Natural killer cell (primary cell): ENCODE measurements at regions not wholly inside any gene's neighbourhood (a gene's known extent, or its start where the extent isn't known, plus 50 kb on each side); places are given as distances from the start of the nearest gene placed in this dataset.

Source experiments
- ATAC-seq, 3 donors: fragments of 150-1000 bp in 2 of 3; fragments of 200-7000 bp in 1 of 3; cut with Tn5 transposase; 1 replicate in 1 of 3; 2 replicates in 2 of 3; pipeline ENCODE4 v1.10.0; 2021; ENCODE audit warnings: mild to moderate bottlenecking in 2 of 3, moderate library complexity in 2 of 3
- DNase-seq, 2 donors: peaks; one replicate each; pipeline versions ENCODE4 v3.0.0 to v3.0.0-alpha.2; 2013 to 2021; ENCODE audit warnings: mixed read lengths in 1 of 2
- H3K27ac ChIP-seq: one replicate; pipeline ENCODE4 v1.5.1; 2013; ENCODE audit warnings: mild to moderate bottlenecking, low read length
- H3K27me3 ChIP-seq: one replicate; pipeline ENCODE4 v1.6.1; 2013; ENCODE audit warnings: low read length; ENCODE audit not compliant: control insufficient read depth, insufficient read depth
- H3K36me3 ChIP-seq: one replicate; pipeline ENCODE4 v1.6.1; 2013; ENCODE audit warnings: low read length; ENCODE audit not compliant: control insufficient read depth, insufficient read depth
- H3K4me1 ChIP-seq: one replicate; pipeline ENCODE4 v1.6.1; 2013; ENCODE audit warnings: low read length; ENCODE audit not compliant: control insufficient read depth, insufficient read depth
- H3K4me3 ChIP-seq: one replicate; pipeline ENCODE4 v1.5.1; 2013; ENCODE audit warnings: low read length
- H3K9me3 ChIP-seq: one replicate; pipeline ENCODE4 v1.6.1; 2013; ENCODE audit warnings: low read length; ENCODE audit not compliant: control insufficient read depth, insufficient read depth
- H3K27ac Mint-ChIP-seq, 2 donors: one replicate each; pipeline ENCODE4 v1.8.0; 2022; ENCODE audit warnings: mild to moderate bottlenecking in 2 of 2, mixed read lengths in 2 of 2, moderate library complexity in 1 of 2
- H3K27me3 Mint-ChIP-seq, 2 donors: one replicate each; pipeline ENCODE4 v1.8.0; 2022; ENCODE audit warnings: low read depth in 2 of 2, mixed read lengths in 2 of 2
- H3K36me3 Mint-ChIP-seq: one replicate; pipeline ENCODE4 v1.8.0; 2022; ENCODE audit warnings: mixed read lengths
- H3K4me1 Mint-ChIP-seq, 2 donors: one replicate each; pipeline ENCODE4 v1.8.0; 2022; ENCODE audit warnings: mixed read lengths in 2 of 2
- H3K4me3 Mint-ChIP-seq: one replicate; pipeline ENCODE4 v1.8.0; 2022; ENCODE audit warnings: mild to moderate bottlenecking, moderate library complexity, mixed read lengths
- H3K9me3 Mint-ChIP-seq, 2 donors: one replicate each; pipeline ENCODE4 v1.8.0; 2022; ENCODE audit warnings: mixed read lengths in 2 of 2
- WGBS: methylation state at CpG from one replicate; pipeline ENCODE4 v1.1.7; 2013; ENCODE audit warnings: missing lambda C conversion rate; ENCODE audit not compliant: insufficient coverage; 5-methylcytosine and 5-hydroxymethylcytosine counted together
- intact Hi-C: fragments of 100-400 bp; cut with micrococcal nuclease; formaldehyde crosslinking; loops from one replicate; pipeline ENCODE4 v1.14.2; 2022
- TF ChIP-seq, protein P1 (sequence below): fragments of 200-600 bp; IDR thresholded peaks from one replicate; pipeline ENCODE4 v1.8.0; 2022; ENCODE audit warnings: antibody characterized with exemption

- intact Hi-C loops = no loop called here
Measured at GRCh38 chr21:28213261-28213660, 779.4 kb downstream of the LTN1 start.

DNA sequence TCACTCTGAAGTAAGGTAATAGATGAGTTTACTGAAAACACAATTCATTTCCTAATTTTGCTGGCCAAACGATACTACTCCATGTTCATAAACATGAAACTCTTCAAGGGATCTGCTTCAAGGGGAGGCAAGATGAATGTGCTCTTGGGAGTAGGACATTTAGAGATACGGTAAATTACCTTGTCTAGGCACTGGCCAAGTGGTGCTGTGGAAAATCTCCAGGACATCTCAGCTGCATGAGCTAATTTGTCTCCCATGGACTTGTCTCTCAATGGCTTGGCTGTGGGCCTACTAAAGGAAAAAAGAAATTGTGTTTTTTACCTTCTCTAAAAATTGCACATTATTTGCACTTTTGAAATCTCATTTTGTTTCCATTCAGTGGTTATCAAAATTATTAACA is 780.6 kb downstream of the LTN1 start:
- TF ChIP-seq, protein P1, sequence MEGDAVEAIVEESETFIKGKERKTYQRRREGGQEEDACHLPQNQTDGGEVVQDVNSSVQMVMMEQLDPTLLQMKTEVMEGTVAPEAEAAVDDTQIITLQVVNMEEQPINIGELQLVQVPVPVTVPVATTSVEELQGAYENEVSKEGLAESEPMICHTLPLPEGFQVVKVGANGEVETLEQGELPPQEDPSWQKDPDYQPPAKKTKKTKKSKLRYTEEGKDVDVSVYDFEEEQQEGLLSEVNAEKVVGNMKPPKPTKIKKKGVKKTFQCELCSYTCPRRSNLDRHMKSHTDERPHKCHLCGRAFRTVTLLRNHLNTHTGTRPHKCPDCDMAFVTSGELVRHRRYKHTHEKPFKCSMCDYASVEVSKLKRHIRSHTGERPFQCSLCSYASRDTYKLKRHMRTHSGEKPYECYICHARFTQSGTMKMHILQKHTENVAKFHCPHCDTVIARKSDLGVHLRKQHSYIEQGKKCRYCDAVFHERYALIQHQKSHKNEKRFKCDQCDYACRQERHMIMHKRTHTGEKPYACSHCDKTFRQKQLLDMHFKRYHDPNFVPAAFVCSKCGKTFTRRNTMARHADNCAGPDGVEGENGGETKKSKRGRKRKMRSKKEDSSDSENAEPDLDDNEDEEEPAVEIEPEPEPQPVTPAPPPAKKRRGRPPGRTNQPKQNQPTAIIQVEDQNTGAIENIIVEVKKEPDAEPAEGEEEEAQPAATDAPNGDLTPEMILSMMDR = no peak
- H3K4me1 ChIP-seq = no peaks in the 10 kb centered on the region
- H3K27me3 Mint-ChIP-seq = no peaks in the 10 kb centered on the region
- intact Hi-C loops = no loop called here
- no peak overlapping the region for H3K27ac Mint-ChIP-seq
- no peak overlapping the region for H3K27ac ChIP-seq
- ATAC-seq = no peak
- H3K9me3 ChIP-seq = no peaks in the 10 kb centered on the region
- 81% methylated on average over 2 of the region's 2 CpGs for WGBS
- no peaks in the 10 kb centered on the region for H3K36me3 Mint-ChIP-seq
- H3K9me3 Mint-ChIP-seq = peaks cover 2 to 3% of the 10 kb centered on the region in 2 donors
- H3K4me3 ChIP-seq = no peak overlapping the region
- H3K27me3 ChIP-seq = no peaks in the 10 kb centered on the region
- H3K4me1 Mint-ChIP-seq = no peaks in the 10 kb centered on the region
- no peak for DNase-seq
- H3K36me3 ChIP-seq = no peaks in the 10 kb centered on the region
- H3K4me3 Mint-ChIP-seq = no peak overlapping the region

More at GRCh38 chr21:28213261-28213660, 779.4 kb downstream of the LTN1 start:
- Histone ChIP-seq H3K9me3 (no peaks in the 10 kb centered on the region), H3K4me1 (no peaks in the 10 kb centered on the region), H3K4me3 (no peak overlapping the region), H3K27me3 (no peaks in the 10 kb centered on the region), H3K36me3 (no peaks in the 10 kb centered on the region), H3K27ac (no peak overlapping the region)
- DNase-seq (no peak), ATAC-seq (no peak)
- Mint-ChIP-seq H3K4me1 (no peaks in the 10 kb centered on the region), H3K27ac (no peak overlapping the region), H3K27me3 (no peaks in the 10 kb centered on the region), H3K9me3 (peaks cover 2% of the 10 kb centered on the region in 2 donors), H3K4me3 (no peak overlapping the region), H3K36me3 (no peaks in the 10 kb centered on the region)
- TF ChIP-seq, protein P1 = no peak
- 100% methylated on average over 1 of the region's 3 CpGs for WGBS

DNA sequence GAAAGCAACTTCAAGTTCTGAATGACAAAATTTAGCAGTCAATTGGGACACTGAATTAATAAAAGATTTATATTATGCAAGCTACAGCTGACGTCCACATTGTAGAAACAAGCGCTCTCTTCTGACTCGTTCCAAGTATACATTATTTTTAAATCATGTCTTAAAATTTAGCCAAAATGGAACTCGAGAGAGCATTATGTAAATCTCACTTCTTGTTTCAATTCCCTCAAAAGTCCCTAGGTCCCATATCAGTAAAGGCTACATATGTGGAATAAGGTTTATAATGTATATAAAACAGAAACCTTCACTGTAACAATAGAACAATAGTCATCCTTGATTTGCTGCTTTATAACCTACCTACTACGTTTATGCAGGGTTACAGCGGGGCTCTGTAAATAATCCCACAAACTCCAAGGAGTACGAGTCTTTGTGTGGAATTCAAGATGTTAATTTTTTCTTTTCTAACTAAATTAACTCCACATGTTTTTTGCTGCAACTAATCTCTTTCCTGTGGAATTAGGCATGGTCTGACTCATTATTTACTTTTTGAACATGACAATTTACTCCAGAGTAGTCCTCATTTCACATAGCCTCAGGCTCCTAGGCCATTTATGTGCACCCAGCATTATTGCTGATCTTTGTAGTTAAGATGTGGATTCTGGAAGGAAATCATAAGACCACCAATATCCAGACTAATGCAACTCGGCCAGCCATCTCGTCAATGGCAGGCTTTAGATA is 785.1 kb downstream of the LTN1 start:
- H3K4me1 Mint-ChIP-seq = no peaks in the 10 kb centered on the region
- Histone ChIP-seq H3K4me3 (no peak overlapping the region), H3K9me3 (no peaks in the 10 kb centered on the region), H3K36me3 (no peaks in the 10 kb centered on the region), H3K27ac (no peak overlapping the region), H3K4me1 (no peaks in the 10 kb centered on the region), H3K27me3 (no peaks in the 10 kb centered on the region)
- H3K9me3 Mint-ChIP-seq = peaks cover 6% of the 10 kb centered on the region in 2 donors
- H3K4me3 Mint-ChIP-seq = no peak overlapping the region
- intact Hi-C loops = no loop called here
- ATAC-seq = no peak
- DNase-seq = no peak
- TF ChIP-seq, protein P1 = no peak
- no peaks in the 10 kb centered on the region for H3K27me3 Mint-ChIP-seq
- no peaks in the 10 kb centered on the region for H3K36me3 Mint-ChIP-seq
- H3K27ac Mint-ChIP-seq = no peak overlapping the region
- WGBS = 65% methylated on average over 7 of the region's 9 CpGs

DNA sequence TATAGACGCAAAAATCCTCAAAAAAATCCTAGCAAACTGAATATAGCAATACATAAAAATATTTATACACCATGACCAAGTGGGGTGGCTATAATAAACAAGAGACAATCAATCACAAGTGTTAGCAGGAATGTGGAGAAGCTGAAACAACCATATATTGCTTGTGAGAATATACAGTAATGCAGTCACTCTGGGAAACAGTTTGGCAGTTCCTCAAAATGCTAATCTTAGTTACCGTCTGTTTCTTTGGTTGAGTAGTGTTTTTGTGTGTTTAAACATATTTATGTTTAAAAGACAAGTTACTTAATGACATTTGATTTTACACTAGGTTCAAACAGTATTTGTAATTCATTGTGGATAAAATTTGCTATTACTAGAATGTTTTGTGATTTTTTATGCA is 792.0 kb downstream of the LTN1 start:
- no peak for ATAC-seq
- peaks cover 4% of the 10 kb centered on the region for H3K9me3 ChIP-seq
- Mint-ChIP-seq H3K27me3 (no peaks in the 10 kb centered on the region), H3K4me3 (no peak overlapping the region), H3K4me1 (no peaks in the 10 kb centered on the region), H3K27ac (no peak overlapping the region), H3K36me3 (no peaks in the 10 kb centered on the region), H3K9me3 (peaks cover 8 to 16% of the 10 kb centered on the region in 2 donors)
- intact Hi-C loops = no loop called here
- TF ChIP-seq, protein P1 = no peak
- 33% methylated on average over 1 of the region's 2 CpGs for WGBS
- H3K27ac ChIP-seq = no peak overlapping the region
- no peaks in the 10 kb centered on the region for H3K36me3 ChIP-seq
- no peak for DNase-seq
- H3K27me3 ChIP-seq = no peaks in the 10 kb centered on the region
- no peaks in the 10 kb centered on the region for H3K4me1 ChIP-seq
- H3K4me3 ChIP-seq = no peak overlapping the region
